ENCODE measurements at regions not wholly inside any gene's neighbourhood (a gene's known extent, or its start where the extent isn't known, plus 50 kb on each side); places are given as distances from the start of the nearest gene placed in this dataset.

DNA sequence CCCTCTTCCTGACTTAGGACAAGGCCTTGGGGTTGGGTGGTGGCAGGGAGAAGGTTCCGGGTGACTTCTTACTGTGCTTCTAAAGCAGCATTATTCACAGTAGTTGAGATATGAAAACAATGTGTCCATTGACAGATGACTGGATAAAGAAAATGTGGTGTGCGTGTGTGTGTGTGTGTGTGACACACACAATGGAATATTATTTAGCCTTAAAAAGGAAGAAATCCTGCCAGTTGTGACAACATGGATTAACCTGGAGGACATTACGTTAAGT is 128.1 kb upstream of the RASGRP1 start:
- H3K4me1 ChIP-seq = no peaks in the 10 kb centered on the region
- no peak for FAIRE-seq
- CTCF ChIA-PET = interaction anchor here (0.6 to 4.4 kb wide), 4 partner anchors 129 to 886 kb away, joined by 3 to 44 read pairs (median 3); no protein-coding TSS in a partner anchor
- TF ChIP-seq, protein P1, sequence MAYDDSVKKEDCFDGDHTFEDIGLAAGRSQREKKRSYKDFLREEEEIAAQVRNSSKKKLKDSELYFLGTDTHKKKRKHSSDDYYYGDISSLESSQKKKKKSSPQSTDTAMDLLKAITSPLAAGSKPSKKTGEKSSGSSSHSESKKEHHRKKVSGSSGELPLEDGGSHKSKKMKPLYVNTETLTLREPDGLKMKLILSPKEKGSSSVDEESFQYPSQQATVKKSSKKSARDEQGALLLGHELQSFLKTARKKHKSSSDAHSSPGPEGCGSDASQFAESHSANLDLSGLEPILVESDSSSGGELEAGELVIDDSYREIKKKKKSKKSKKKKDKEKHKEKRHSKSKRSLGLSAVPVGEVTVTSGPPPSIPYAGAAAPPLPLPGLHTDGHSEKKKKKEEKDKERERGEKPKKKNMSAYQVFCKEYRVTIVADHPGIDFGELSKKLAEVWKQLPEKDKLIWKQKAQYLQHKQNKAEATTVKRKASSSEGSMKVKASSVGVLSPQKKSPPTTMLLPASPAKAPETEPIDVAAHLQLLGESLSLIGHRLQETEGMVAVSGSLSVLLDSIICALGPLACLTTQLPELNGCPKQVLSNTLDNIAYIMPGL (CRISPR knock-in tag; IDR thresholded peaks at IDR 0.05; ENCODE audit: borderline replicate concordance) = no peak
- no peak for TF ChIP-seq BHLHE40 (IDR thresholded peaks at IDR 0.05; ENCODE audit: low read depth, low read length)
- TF ChIP-seq TFCP2L1 (CRISPR knock-in tag; IDR thresholded peaks at IDR 0.05) = no peak
- TF ChIP-seq FOSB (CRISPR knock-in tag; IDR thresholded peaks at IDR 0.05) = no peak
- TF ChIP-seq, protein P2, sequence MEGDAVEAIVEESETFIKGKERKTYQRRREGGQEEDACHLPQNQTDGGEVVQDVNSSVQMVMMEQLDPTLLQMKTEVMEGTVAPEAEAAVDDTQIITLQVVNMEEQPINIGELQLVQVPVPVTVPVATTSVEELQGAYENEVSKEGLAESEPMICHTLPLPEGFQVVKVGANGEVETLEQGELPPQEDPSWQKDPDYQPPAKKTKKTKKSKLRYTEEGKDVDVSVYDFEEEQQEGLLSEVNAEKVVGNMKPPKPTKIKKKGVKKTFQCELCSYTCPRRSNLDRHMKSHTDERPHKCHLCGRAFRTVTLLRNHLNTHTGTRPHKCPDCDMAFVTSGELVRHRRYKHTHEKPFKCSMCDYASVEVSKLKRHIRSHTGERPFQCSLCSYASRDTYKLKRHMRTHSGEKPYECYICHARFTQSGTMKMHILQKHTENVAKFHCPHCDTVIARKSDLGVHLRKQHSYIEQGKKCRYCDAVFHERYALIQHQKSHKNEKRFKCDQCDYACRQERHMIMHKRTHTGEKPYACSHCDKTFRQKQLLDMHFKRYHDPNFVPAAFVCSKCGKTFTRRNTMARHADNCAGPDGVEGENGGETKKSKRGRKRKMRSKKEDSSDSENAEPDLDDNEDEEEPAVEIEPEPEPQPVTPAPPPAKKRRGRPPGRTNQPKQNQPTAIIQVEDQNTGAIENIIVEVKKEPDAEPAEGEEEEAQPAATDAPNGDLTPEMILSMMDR (IDR thresholded peaks at IDR 0.05) = no peak
- H3K27ac ChIP-seq = no peak overlapping the region
- POLR2A ChIA-PET = no interaction called here
- no peak for DNase-seq (ENCODE audit: low read depth in 1 of 2, low spot score in 1 of 2)
- H3K9me3 ChIP-seq = no peaks in the 10 kb centered on the region
- no peak overlapping the region for H3K4me2 ChIP-seq
- WGBS (ENCODE audit: missing lambda C conversion rate) = 87% methylated on average over 3 of the region's 3 CpGs
- no peak overlapping the region for H3K4me3 ChIP-seq
- no peak for ATAC-seq

DNA sequence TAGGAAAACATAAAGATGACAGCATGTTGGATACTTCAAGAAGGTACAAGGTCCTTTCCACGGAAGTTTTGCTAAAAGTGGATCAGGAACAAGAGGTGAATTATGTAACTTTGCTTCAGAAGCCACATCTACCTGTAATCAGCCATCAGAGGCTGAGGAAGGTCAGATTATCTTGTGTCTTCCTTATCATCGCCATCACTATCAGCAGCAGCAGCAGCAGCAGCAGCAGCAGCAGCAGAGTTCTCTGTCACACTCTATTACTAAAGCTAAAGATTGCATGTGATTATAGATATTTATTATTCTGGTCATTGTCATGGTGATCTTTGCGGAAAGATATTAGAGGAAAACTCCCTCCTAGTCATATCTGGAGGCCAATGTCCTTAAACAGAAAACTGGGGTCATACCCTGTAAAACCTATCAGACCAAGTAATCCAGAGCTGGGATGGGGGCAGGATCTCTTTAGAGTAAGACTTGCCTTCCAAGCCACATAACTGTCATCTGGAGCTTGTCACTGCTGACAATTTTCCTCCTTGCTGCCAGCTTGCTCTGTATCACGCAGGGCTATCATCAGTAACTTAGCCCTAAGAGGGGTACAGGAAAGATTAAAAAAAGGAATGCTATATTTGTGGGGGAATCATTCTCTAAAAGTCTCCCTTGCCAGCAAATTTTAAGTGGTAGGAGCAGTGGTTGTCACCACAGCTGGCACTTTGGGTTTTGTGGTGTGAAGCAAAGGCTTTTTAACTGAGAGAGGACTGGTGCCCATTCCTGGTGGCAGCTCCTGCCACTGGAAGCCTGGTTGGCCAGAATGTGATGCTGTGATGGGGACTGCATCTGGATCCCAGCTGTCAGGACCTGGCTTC is 130.9 kb upstream of the RASGRP1 start:
- DNase-seq (ENCODE audit: low read depth in 1 of 2, low spot score in 1 of 2) = no peak
- TF ChIP-seq, protein P3, sequence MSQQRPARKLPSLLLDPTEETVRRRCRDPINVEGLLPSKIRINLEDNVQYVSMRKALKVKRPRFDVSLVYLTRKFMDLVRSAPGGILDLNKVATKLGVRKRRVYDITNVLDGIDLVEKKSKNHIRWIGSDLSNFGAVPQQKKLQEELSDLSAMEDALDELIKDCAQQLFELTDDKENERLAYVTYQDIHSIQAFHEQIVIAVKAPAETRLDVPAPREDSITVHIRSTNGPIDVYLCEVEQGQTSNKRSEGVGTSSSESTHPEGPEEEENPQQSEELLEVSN (IDR thresholded peaks at IDR 0.05; ENCODE audit: borderline replicate concordance, low read depth) = no peak
- TF ChIP-seq, protein P4, sequence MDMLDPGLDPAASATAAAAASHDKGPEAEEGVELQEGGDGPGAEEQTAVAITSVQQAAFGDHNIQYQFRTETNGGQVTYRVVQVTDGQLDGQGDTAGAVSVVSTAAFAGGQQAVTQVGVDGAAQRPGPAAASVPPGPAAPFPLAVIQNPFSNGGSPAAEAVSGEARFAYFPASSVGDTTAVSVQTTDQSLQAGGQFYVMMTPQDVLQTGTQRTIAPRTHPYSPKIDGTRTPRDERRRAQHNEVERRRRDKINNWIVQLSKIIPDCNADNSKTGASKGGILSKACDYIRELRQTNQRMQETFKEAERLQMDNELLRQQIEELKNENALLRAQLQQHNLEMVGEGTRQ (IDR thresholded peaks at IDR 0.05) = no peak
- TF ChIP-seq ESRRA (IDR thresholded peaks at IDR 0.05; ENCODE audit: borderline replicate concordance, low read length) (no peak), CEBPB (IDR thresholded peaks at IDR 0.05) (no peak), MAFK (IDR thresholded peaks at IDR 0.05; ENCODE audit: partially characterized antibody) (no peak), RCOR1 (IDR thresholded peaks at IDR 0.05; ENCODE audit: low read depth, low read length) (no peak), RAD21 (conservative IDR thresholded peaks at IDR 0.05 in 1 of 2, IDR thresholded peaks at IDR 0.05 in 1 of 2) (no peak), KDM1A (IDR thresholded peaks at IDR 0.05; ENCODE audit: low read depth) (no peak), EHF (CRISPR knock-in tag; IDR thresholded peaks at IDR 0.05) (no peak), HDAC2 (IDR thresholded peaks at IDR 0.05) (no peak)
- TF ChIP-seq, protein P2 (IDR thresholded peaks at IDR 0.05) = no peak
- no peak overlapping the region for H3K4me2 ChIP-seq

More for the DNA sequence above, 130.9 kb upstream of the RASGRP1 start:
- FAIRE-seq = no peak
- no peak overlapping the region for H3K27ac ChIP-seq
- H3K4me1 ChIP-seq = no peaks in the 10 kb centered on the region
- no peak for ATAC-seq
- no peaks in the 10 kb centered on the region for H3K9me3 ChIP-seq
- 60% methylated on average over 4 of the region's 4 CpGs for WGBS (ENCODE audit: missing lambda C conversion rate)
- no peak overlapping the region for H3K4me3 ChIP-seq
- CTCF ChIA-PET = interaction anchor here (0.7 to 4.1 kb wide), 6 partner anchors 9 to 1061 kb away, joined by 3 to 17 read pairs (median 6); no protein-coding TSS in a partner anchor
- POLR2A ChIA-PET = no interaction called here

All from A549 (cell line).